ENCODE measurements at regions not wholly inside any gene's neighbourhood (a gene's known extent, or its start where the extent isn't known, plus 50 kb on each side); places are given as distances from the start of the nearest gene placed in this dataset.
"Not testable (repeated sequence)": the region's sequence is repeated elsewhere in the genome, so short reads cannot be mapped to it uniquely, and the experiment has no call there.

DNA sequence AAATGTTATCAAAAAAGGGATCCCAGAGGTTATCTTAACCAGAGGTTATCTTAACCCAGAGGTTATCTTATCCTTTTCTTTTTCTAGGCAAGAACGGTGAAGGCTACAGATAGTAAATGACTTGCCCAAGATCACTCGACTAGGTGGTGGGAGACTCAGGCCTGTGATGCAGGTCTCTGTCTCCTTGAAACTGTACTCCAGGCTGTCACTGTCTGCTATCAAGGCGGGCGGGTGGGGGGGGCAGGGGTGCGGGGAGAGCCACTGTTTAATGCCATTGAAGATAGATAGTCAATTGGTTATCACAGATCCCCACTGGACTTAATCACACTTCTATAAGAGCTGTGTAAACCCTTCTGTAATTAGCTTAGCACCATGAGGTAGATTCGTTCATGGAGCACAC lies 315.9 kb upstream of the TCF4 start:
- Histone ChIP-seq H3K27ac (no peak overlapping the region), H3K9me3 (no peaks in the 10 kb centered on the region), H3K36me3 (no peaks in the 10 kb centered on the region), H3K4me3 (no peak overlapping the region), H3K27me3 (replicated peaks; ENCODE audit: insufficient read depth) (no peaks in the 10 kb centered on the region), H3K4me1 (replicated peaks) (no peaks in the 10 kb centered on the region)
- WGBS: 93% methylated on average over 6 of the region's 6 CpGs
- no peak for DNase-seq (ENCODE audit: low spot score)
- intact Hi-C loops (cut with DNase I): no loop called here
- no peak for TF ChIP-seq POLR2AphosphoS5 (IDR thresholded peaks at IDR 0.05)
- TF ChIP-seq, protein P1, sequence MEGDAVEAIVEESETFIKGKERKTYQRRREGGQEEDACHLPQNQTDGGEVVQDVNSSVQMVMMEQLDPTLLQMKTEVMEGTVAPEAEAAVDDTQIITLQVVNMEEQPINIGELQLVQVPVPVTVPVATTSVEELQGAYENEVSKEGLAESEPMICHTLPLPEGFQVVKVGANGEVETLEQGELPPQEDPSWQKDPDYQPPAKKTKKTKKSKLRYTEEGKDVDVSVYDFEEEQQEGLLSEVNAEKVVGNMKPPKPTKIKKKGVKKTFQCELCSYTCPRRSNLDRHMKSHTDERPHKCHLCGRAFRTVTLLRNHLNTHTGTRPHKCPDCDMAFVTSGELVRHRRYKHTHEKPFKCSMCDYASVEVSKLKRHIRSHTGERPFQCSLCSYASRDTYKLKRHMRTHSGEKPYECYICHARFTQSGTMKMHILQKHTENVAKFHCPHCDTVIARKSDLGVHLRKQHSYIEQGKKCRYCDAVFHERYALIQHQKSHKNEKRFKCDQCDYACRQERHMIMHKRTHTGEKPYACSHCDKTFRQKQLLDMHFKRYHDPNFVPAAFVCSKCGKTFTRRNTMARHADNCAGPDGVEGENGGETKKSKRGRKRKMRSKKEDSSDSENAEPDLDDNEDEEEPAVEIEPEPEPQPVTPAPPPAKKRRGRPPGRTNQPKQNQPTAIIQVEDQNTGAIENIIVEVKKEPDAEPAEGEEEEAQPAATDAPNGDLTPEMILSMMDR (IDR thresholded peaks at IDR 0.05): no peak
- no peak for TF ChIP-seq POLR2A (IDR thresholded peaks at IDR 0.05)

DNA sequence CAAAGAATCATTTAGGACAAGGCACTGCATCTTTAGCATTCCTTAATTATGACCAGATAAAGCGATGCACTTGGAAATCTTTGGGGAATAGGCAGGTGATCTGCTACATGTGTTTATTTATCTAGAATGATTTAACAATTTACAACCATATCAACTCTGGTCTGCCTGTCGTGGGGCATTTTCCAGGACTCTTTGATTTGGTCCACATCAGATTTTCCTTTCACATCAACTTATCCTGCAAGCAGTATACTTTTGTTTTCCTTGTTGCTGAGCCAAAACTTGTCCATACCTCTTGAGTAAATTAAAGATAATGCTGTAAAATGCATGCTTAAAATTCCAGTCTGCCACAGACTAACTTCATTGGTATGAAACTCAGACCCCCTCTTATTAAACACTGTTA lies 312.4 kb upstream of the TCF4 start:
- Histone ChIP-seq H3K4me1 (replicated peaks) (no peaks in the 10 kb centered on the region), H3K27me3 (replicated peaks; ENCODE audit: insufficient read depth) (no peaks in the 10 kb centered on the region), H3K9me3 (no peaks in the 10 kb centered on the region), H3K36me3 (no peaks in the 10 kb centered on the region), H3K27ac (no peak overlapping the region), H3K4me3 (no peak overlapping the region)
- DNase-seq (ENCODE audit: low spot score): no peak
- intact Hi-C loops (cut with DNase I): no loop called here
- no peak for TF ChIP-seq POLR2A (IDR thresholded peaks at IDR 0.05)
- TF ChIP-seq, protein P1 (IDR thresholded peaks at IDR 0.05): no peak
- TF ChIP-seq POLR2AphosphoS5 (IDR thresholded peaks at IDR 0.05): no peak
- WGBS: 45% methylated on average over 2 of the region's 2 CpGs

DNA sequence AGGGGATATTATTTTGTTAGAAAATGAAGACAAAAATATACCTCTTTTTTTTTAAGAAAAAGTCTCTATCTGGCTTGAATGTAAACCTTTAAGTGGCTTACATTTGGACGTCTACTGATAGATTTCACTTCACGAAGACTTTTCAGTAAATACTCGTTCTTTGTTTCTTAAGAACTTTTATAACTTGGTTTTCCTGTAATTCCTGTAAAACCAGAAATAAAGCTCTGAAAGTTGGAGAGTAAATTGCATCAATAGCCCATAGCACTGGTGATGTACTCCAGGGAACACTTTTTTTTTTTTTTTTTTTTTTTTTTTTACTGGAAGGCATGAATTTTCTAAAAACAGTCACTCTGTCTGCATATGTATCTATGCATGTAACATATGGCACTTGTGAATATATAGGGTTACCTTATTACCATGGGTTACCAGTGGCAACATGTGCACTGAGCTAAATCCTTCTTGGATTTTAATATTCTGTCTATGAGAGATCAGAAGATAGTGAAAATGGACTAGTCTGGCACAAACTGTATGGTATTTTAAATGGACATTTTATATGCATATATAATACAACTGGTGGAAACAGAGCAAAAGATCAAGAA lies 309.2 kb upstream of the TCF4 start:
- 37% methylated on average over 3 of the region's 3 CpGs for WGBS
- no peak for TF ChIP-seq POLR2A (IDR thresholded peaks at IDR 0.05)
- TF ChIP-seq, protein P1 (IDR thresholded peaks at IDR 0.05): no peak
- TF ChIP-seq POLR2AphosphoS5 (IDR thresholded peaks at IDR 0.05): no peak
- H3K27ac ChIP-seq: no peak overlapping the region
- H3K27me3 ChIP-seq (replicated peaks; ENCODE audit: insufficient read depth): no peaks in the 10 kb centered on the region
- intact Hi-C loops (cut with DNase I): no loop called here
- DNase-seq (ENCODE audit: low spot score): no peak
- H3K36me3 ChIP-seq: no peaks in the 10 kb centered on the region
- no peak overlapping the region for H3K4me3 ChIP-seq
- no peaks in the 10 kb centered on the region for H3K9me3 ChIP-seq
- no peaks in the 10 kb centered on the region for H3K4me1 ChIP-seq (replicated peaks)

DNA sequence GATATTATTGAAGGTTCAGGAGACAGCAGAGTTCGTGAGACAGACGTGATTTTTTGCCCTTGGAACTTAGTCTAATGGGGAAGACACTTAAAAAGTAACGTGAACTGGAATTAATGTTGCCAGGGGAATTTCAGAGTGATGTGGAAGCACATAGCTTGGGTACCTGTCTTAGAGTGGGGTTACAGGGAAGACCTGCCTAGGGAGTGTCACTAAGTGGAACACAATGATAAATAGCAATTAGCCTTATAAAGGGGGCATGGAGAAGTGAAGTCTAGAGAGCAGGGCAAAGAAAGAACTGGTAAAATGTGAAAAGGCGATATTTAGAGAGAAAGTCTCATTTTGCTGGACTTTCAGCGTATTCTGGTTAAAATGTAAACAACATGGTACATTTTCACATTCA lies 306.0 kb upstream of the TCF4 start:
- no peaks in the 10 kb centered on the region for H3K4me1 ChIP-seq (replicated peaks)
- 81% methylated on average over 5 of the region's 5 CpGs for WGBS
- DNase-seq (ENCODE audit: low spot score): no peak

GRCh38 chr18:55892862-55893813 lies 305.1 kb upstream of the TCF4 start:
- H3K36me3 ChIP-seq; H3K4me1 ChIP-seq (replicated peaks); H3K9me3 ChIP-seq; DNase-seq (ENCODE audit: low spot score); H3K27ac ChIP-seq; intact Hi-C loops (cut with DNase I); H3K27me3 ChIP-seq (replicated peaks; ENCODE audit: insufficient read depth): not testable (repeated sequence)
- H3K4me3 ChIP-seq: peak overlapping the region in 1 of 2 donors; percentile 18
- WGBS: 76% methylated on average over 28 of the region's 28 CpGs

More for the DNA sequence above, 306.0 kb upstream of the TCF4 start:
- no peaks in the 10 kb centered on the region for H3K27me3 ChIP-seq (replicated peaks; ENCODE audit: insufficient read depth)
- intact Hi-C loops (cut with DNase I): no loop called here
- no peak overlapping the region for H3K4me3 ChIP-seq
- no peaks in the 10 kb centered on the region for H3K36me3 ChIP-seq
- no peak overlapping the region for H3K27ac ChIP-seq
- no peaks in the 10 kb centered on the region for H3K9me3 ChIP-seq
- TF ChIP-seq POLR2AphosphoS5 (IDR thresholded peaks at IDR 0.05) (no peak), POLR2A (IDR thresholded peaks at IDR 0.05) (no peak)
- TF ChIP-seq, protein P1 (IDR thresholded peaks at IDR 0.05): no peak

Measured in prostate gland (tissue), 2 donors.